Smooth muscle cell (in vitro differentiated cells): ENCODE measurements at regions not wholly inside any gene's neighbourhood (a gene's known extent, or its start where the extent isn't known, plus 50 kb on each side); places are given as distances from the start of the nearest gene placed in this dataset.

ENCODE experiments used
- DNase-seq: peaks from one replicate; lab custom pipeline; 2025; ENCODE audit not compliant: unreplicated experiment; lab: John Stamatoyannopoulos, UW
- H2AFZ ChIP-seq: fragments of 200-600 bp; sonication (generic); 2 replicates; pipeline ENCODE4 v1.6.0; 2016; ENCODE audit warnings: antibody characterized with exemption, low read depth, mild to moderate bottlenecking
- H3F3A ChIP-seq: fragments of 200-600 bp; sonication (generic); 2 replicates; pipeline ENCODE4 v1.6.0; 2017; ENCODE audit warnings: antibody characterized with exemption, low read depth
- H3K27ac ChIP-seq: fragments of 200-600 bp; sonication (generic); 2 replicates; pipeline ENCODE4 v1.5.1; 2016; ENCODE audit warnings: low read depth, mild to moderate bottlenecking
- H3K27me3 ChIP-seq: fragments of 200-600 bp; sonication (generic); 2 replicates; pipeline ENCODE4 v1.6.1; 2016; ENCODE audit warnings: low read depth, mild to moderate bottlenecking
- H3K36me3 ChIP-seq: fragments of 200-600 bp; sonication (generic); 2 replicates; pipeline ENCODE4 v1.5.1; 2016; ENCODE audit warnings: low read depth
- H3K4me1 ChIP-seq: fragments of 200-600 bp; sonication (generic); 2 replicates; pipeline ENCODE4 v1.5.1; 2016; ENCODE audit warnings: low read depth
- H3K4me2 ChIP-seq: fragments of 200-600 bp; sonication (generic); 2 replicates; pipeline ENCODE4 v1.6.0; 2016; ENCODE audit warnings: mild to moderate bottlenecking
- H3K4me3 ChIP-seq: fragments of 200-600 bp; sonication (generic); 2 replicates; pipeline ENCODE4 v1.5.1; 2016; ENCODE audit warnings: mild to moderate bottlenecking
- H3K79me2 ChIP-seq: fragments of 200-600 bp; sonication (generic); 2 replicates; pipeline ENCODE4 v1.6.0; 2016; ENCODE audit warnings: low read depth, mild to moderate bottlenecking
- H3K9ac ChIP-seq: fragments of 200-600 bp; sonication (generic); 2 replicates; pipeline ENCODE4 v1.6.0; 2016; ENCODE audit warnings: low read depth
- H3K9me3 ChIP-seq: fragments of 200-600 bp; sonication (generic); replicated peaks from 2 replicates; pipeline ENCODE4 v1.5.1; 2016; ENCODE audit warnings: low read depth
- H4K20me1 ChIP-seq: fragments of 200-600 bp; sonication (generic); 2 replicates; pipeline ENCODE4 v1.6.0; 2016; ENCODE audit warnings: low read depth
- CTCF ChIP-seq: fragments of 200-600 bp; sonication (generic); IDR thresholded peaks from 2 replicates; pipeline ENCODE4 v1.5.1; 2017; ENCODE audit warnings: borderline replicate concordance, mild to moderate bottlenecking, antibody characterized with exemption; ENCODE audit not compliant: insufficient read depth, poor library complexity, severe bottlenecking
- WGBS: methylation state at CpG from one replicate; pipeline ENCODE4 v1.1.7; 2016; ENCODE audit warnings: low lambda C conversion rate; 5-methylcytosine and 5-hydroxymethylcytosine counted together

DNA sequence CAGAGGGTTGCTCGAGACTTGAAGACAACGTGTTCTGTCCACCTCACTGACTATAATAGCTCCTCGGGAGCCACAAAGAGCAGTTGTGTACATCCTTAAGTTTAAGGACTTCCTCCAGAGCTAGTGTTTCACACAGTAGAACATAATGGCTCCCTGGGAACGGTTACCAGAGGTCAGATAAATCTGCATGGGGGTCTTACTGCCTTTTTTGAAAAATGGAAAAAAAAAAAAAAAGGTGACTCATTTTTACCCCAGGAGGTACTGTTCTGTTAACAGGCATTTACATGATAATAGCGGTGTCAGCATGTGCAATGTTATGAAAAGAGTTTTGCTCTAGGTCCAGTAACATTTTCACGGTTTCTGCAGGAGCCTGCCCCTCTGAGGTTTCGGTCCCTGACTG, 498.9 kb upstream of the WWC1 start:
- WGBS = 75% methylated on average over 7 of the region's 7 CpGs
- Histone ChIP-seq H4K20me1 (no peaks in the 10 kb centered on the region), H3F3A (no peaks in the 10 kb centered on the region), H3K4me1 (peaks cover 5% of the 10 kb centered on the region), H3K4me2 (no peak overlapping the region), H3K9ac (no peak overlapping the region), H3K27ac (no peak overlapping the region), H3K27me3 (no peaks in the 10 kb centered on the region), H3K9me3 (no peaks in the 10 kb centered on the region), H3K4me3 (no peak overlapping the region), H3K79me2 (no peaks in the 10 kb centered on the region), H3K36me3 (no peaks in the 10 kb centered on the region), H2AFZ (no peak overlapping the region)
- DNase-seq = no peak
- no peak for TF ChIP-seq CTCF

DNA sequence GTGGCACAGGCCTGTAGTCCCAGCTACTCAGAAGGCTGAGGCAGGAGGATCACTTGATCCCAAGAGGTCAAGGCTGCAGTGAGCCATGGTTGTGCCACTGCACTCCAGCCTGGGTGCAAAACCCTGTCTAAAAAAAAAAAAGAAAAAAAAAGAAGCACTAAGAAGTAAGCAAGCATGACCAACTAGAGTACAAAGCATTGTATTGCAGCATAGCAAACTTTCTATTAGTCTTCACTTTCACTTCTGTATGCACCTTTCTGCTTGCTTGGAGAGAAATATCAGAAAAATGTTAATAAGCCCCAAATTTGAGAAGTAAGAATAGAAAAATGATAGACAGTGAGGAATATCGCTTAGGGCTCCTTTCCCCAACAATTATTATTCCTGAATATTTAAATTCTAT, 497.7 kb upstream of the WWC1 start:
- no peak overlapping the region for H3K9ac ChIP-seq
- H3K79me2 ChIP-seq = no peaks in the 10 kb centered on the region
- H3K9me3 ChIP-seq = no peaks in the 10 kb centered on the region
- peaks cover 13% of the 10 kb centered on the region for H3K4me1 ChIP-seq
- 94% methylated on average over 1 of the region's 1 CpG for WGBS
- H3K27ac ChIP-seq = no peak overlapping the region
- no peak overlapping the region for H2AFZ ChIP-seq
- H3K27me3 ChIP-seq = no peaks in the 10 kb centered on the region
- no peak overlapping the region for H3K4me3 ChIP-seq
- no peaks in the 10 kb centered on the region for H4K20me1 ChIP-seq
- no peak overlapping the region for H3K4me2 ChIP-seq
- H3K36me3 ChIP-seq = no peaks in the 10 kb centered on the region
- peaks cover 6% of the 10 kb centered on the region for H3F3A ChIP-seq
- no peak for DNase-seq
- TF ChIP-seq CTCF = no peak

DNA sequence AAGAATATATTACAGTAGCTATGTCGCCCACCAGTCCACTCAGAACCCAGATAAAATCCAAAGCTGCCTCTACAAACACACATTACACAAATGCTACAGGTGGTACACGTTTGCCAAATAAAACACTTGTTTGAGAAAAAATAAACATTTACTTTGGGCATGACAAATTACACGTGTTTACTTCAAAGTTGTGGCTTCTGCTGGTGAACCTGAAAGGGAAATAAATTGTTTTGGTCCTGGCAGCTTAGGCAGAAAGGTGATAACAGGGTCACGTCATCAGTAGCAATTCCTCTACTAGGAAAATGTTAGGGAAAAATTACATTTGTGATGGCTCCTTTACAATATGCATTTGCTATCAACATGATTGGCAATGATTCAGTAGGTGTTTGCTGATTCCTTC, 497.3 kb upstream of the WWC1 start:
- Histone ChIP-seq H3K27me3 (no peaks in the 10 kb centered on the region), H3K4me2 (no peak overlapping the region), H2AFZ (no peak overlapping the region), H4K20me1 (no peaks in the 10 kb centered on the region), H3K9me3 (no peaks in the 10 kb centered on the region), H3K79me2 (no peaks in the 10 kb centered on the region), H3K4me3 (no peak overlapping the region), H3F3A (peaks cover 6% of the 10 kb centered on the region), H3K27ac (no peak overlapping the region), H3K4me1 (peaks cover 16% of the 10 kb centered on the region), H3K36me3 (no peaks in the 10 kb centered on the region), H3K9ac (no peak overlapping the region)
- TF ChIP-seq CTCF = no peak
- 95% methylated on average over 4 of the region's 4 CpGs for WGBS
- no peak for DNase-seq

DNA sequence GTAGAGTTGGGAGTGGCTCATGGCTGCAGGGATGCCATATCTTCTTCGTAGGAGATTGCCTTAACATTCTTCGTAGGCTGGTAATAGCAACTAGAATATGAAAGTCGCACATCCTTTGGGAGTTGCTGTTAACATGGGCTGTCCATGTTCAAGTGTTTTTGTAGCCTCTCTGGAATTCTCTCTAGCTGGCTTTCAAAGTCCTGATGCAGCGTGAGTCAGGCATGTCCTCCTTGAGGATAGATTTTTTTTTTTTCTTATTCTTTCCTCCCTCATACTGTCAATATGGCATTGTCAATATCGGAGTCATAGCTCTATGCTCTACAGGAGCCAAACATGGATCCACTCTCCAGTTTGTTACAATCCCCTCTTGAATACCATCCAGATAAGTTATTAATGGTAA, 494.8 kb upstream of the WWC1 start:
- TF ChIP-seq CTCF = no peak
- H3K27me3 ChIP-seq = no peaks in the 10 kb centered on the region
- H3K36me3 ChIP-seq = no peaks in the 10 kb centered on the region
- no peak overlapping the region for H3K4me3 ChIP-seq
- H3K79me2 ChIP-seq = no peaks in the 10 kb centered on the region
- DNase-seq = no peak
- no peaks in the 10 kb centered on the region for H4K20me1 ChIP-seq
- H3K9ac ChIP-seq = no peak overlapping the region
- no peaks in the 10 kb centered on the region for H3K9me3 ChIP-seq
- H3F3A ChIP-seq = peaks cover 6% of the 10 kb centered on the region
- WGBS = 91% methylated on average over 5 of the region's 5 CpGs
- no peak overlapping the region for H3K27ac ChIP-seq
- no peak overlapping the region for H3K4me2 ChIP-seq
- H2AFZ ChIP-seq = no peak overlapping the region
- peaks cover 16% of the 10 kb centered on the region for H3K4me1 ChIP-seq
